ENCODE measurements at regions not wholly inside any gene's neighbourhood (a gene's known extent, or its start where the extent isn't known, plus 50 kb on each side); places are given as distances from the start of the nearest gene placed in this dataset.
"Not testable (repeated sequence)": the region's sequence is repeated elsewhere in the genome, so short reads cannot be mapped to it uniquely, and the experiment has no call there.

DNA sequence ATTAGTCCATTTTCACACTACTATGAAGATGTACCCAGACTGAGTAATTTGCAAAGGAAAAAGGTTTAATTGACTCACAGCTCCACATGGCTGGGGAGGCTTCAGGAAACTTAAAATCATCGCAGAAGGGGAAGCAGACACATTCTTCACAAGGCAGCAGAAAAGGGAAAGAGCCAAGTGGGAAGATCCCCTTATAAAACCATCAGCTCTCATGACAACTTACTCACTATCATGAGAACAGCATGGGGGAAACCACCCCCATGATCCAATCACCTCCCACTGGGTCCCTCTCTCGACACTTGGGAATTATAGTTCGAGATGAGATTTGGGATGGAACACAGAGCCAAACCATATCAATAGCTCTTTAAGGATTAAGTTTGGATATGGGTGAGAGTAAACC lies 246.1 kb upstream of the CYRIA start:
- H3K4me1 ChIP-seq, result no peaks in the 10 kb centered on the region
- no peaks in the 10 kb centered on the region for H3K79me2 ChIP-seq
- H3K9me3 ChIP-seq (ENCODE audit: control insufficient read depth, low read length), result no peaks in the 10 kb centered on the region
- no peaks in the 10 kb centered on the region for H3K27me3 ChIP-seq (ENCODE audit: control insufficient read depth, insufficient read depth, low read length)
- TF ChIP-seq, protein P1, sequence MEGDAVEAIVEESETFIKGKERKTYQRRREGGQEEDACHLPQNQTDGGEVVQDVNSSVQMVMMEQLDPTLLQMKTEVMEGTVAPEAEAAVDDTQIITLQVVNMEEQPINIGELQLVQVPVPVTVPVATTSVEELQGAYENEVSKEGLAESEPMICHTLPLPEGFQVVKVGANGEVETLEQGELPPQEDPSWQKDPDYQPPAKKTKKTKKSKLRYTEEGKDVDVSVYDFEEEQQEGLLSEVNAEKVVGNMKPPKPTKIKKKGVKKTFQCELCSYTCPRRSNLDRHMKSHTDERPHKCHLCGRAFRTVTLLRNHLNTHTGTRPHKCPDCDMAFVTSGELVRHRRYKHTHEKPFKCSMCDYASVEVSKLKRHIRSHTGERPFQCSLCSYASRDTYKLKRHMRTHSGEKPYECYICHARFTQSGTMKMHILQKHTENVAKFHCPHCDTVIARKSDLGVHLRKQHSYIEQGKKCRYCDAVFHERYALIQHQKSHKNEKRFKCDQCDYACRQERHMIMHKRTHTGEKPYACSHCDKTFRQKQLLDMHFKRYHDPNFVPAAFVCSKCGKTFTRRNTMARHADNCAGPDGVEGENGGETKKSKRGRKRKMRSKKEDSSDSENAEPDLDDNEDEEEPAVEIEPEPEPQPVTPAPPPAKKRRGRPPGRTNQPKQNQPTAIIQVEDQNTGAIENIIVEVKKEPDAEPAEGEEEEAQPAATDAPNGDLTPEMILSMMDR (IDR thresholded peaks at IDR 0.05), result no peak
- no peaks in the 10 kb centered on the region for H3K36me3 ChIP-seq (ENCODE audit: control insufficient read depth, insufficient read depth, low read length)
- H3K4me2 ChIP-seq (ENCODE audit: low read length), result no peak overlapping the region
- H3K4me3 ChIP-seq (ENCODE audit: low read depth, low read length), result no peak overlapping the region
- H2AFZ ChIP-seq, result no peak overlapping the region
- H3K27ac ChIP-seq, result no peak overlapping the region
- no peak overlapping the region for H3K9ac ChIP-seq

GRCh38 chr2:16908656-16909055 lies 243.0 kb upstream of the CYRIA start:
- Histone ChIP-seq H3K27ac (no peak overlapping the region), H3K36me3 (ENCODE audit: control insufficient read depth, insufficient read depth, low read length) (no peaks in the 10 kb centered on the region), H3K79me2 (no peaks in the 10 kb centered on the region), H3K4me2 (ENCODE audit: low read length) (no peak overlapping the region), H3K27me3 (ENCODE audit: control insufficient read depth, insufficient read depth, low read length) (no peaks in the 10 kb centered on the region), H3K4me1 (no peaks in the 10 kb centered on the region), H3K4me3 (ENCODE audit: low read depth, low read length) (no peak overlapping the region), H3K9me3 (ENCODE audit: control insufficient read depth, low read length) (no peaks in the 10 kb centered on the region), H3K9ac (no peak overlapping the region), H2AFZ (no peak overlapping the region)
- TF ChIP-seq, protein P1 (IDR thresholded peaks at IDR 0.05), result no peak

DNA sequence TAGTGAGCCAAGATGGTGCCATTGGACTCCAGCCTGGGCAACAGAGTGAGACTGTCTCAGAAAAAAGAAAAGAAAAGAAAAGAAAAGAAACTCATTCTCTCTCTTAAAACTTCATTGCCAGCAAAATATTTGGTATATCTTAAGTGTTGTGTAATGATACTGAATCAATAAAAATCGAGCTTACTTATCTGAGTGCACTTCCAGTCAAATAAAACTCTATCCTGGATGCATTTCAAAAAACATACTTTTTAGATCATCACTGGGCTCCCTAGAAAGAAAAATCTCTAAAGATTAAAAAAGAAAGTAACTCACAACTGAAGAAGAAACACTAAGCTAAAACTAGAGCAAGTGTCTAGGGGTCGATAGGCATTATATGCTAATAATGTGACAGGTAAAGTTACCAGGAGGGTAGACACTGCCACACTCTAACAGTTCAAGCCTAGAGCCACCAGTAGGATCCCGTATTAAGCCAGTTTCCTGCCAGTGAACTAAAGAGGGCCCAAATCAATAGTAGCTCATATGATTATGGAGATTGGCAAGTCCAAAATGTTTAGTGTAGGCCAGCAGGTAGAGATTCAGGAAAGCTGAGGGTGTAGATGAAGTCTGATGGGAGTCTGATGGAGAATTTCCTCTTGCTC lies 242.1 kb upstream of the CYRIA start:
- Histone ChIP-seq H3K4me2 (ENCODE audit: low read length) (no peak overlapping the region), H3K27ac (no peak overlapping the region), H3K79me2 (no peaks in the 10 kb centered on the region), H3K27me3 (ENCODE audit: control insufficient read depth, insufficient read depth, low read length) (no peaks in the 10 kb centered on the region), H3K4me1 (no peaks in the 10 kb centered on the region), H3K36me3 (ENCODE audit: control insufficient read depth, insufficient read depth, low read length) (no peaks in the 10 kb centered on the region), H3K9ac (no peak overlapping the region), H2AFZ (no peak overlapping the region), H3K9me3 (ENCODE audit: control insufficient read depth, low read length) (no peaks in the 10 kb centered on the region), H3K4me3 (ENCODE audit: low read depth, low read length) (no peak overlapping the region)
- TF ChIP-seq, protein P1 (IDR thresholded peaks at IDR 0.05), result no peak

DNA sequence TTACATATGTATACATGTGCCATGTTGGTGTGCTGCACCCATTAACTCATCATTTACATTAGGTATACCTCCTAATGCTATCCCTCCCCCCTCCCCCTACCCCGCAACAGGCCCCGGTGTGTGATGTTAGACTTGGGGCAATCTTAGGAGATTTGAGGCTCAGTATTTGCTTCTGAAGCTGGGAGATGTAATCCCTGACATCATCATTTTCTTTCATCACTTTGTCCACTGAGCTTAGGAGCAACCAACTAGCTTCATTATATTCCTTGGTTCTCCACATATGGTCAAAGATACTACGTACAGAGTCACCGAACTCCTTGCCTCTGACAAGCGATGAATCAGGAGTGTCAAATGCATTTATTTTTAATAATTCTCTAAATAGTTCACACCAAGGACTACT lies 239.7 kb upstream of the CYRIA start:
- H3K27me3 ChIP-seq (ENCODE audit: control insufficient read depth, insufficient read depth, low read length); H2AFZ ChIP-seq; H3K4me1 ChIP-seq; H3K27ac ChIP-seq; H3K36me3 ChIP-seq (ENCODE audit: control insufficient read depth, insufficient read depth, low read length); H3K79me2 ChIP-seq; H3K9ac ChIP-seq; H3K9me3 ChIP-seq (ENCODE audit: control insufficient read depth, low read length); H3K4me2 ChIP-seq (ENCODE audit: low read length); H3K4me3 ChIP-seq (ENCODE audit: low read depth, low read length): not testable (repeated sequence)

GRCh38 chr2:16900405-16901025 lies 234.9 kb upstream of the CYRIA start:
- H3K27ac ChIP-seq, result no peak overlapping the region
- no peaks in the 10 kb centered on the region for H3K4me1 ChIP-seq
- no peak overlapping the region for H3K9ac ChIP-seq
- TF ChIP-seq, protein P1 (IDR thresholded peaks at IDR 0.05), result peak; percentile 67
- H3K4me2 ChIP-seq (ENCODE audit: low read length), result no peak overlapping the region
- H3K79me2 ChIP-seq, result no peaks in the 10 kb centered on the region
- H3K9me3 ChIP-seq (ENCODE audit: control insufficient read depth, low read length), result no peaks in the 10 kb centered on the region
- no peaks in the 10 kb centered on the region for H3K36me3 ChIP-seq (ENCODE audit: control insufficient read depth, insufficient read depth, low read length)
- H3K27me3 ChIP-seq (ENCODE audit: control insufficient read depth, insufficient read depth, low read length), result no peaks in the 10 kb centered on the region
- peak overlapping the region; percentile 30 for H2AFZ ChIP-seq
- no peak overlapping the region for H3K4me3 ChIP-seq (ENCODE audit: low read depth, low read length)

All from parathyroid adenoma (tissue), 2 donors.